Liver (tissue), 8 donors: ENCODE measurements at regions not wholly inside any gene's neighbourhood (a gene's known extent, or its start where the extent isn't known, plus 50 kb on each side); places are given as distances from the start of the nearest gene placed in this dataset.

Source experiments
- DNase-seq: peaks from one replicate; pipeline ENCODE4 v3.0.0-alpha.2; 2017; ENCODE audit warnings: low spot score
- H3K27ac ChIP-seq, 2 donors: one replicate each; pipeline ENCODE4 v1.7.0; 2013; ENCODE audit warnings: inconsistent platforms in 2 of 2, low read length in 2 of 2, control low read depth in 1 of 2, low read depth in 1 of 2, mild to moderate bottlenecking in 1 of 2
- H3K27me3 ChIP-seq, 4 donors: one replicate each; pipeline versions ENCODE4 v1.6.1 to v1.7.0; 2013; ENCODE audit warnings: low read length in 3 of 4, inconsistent platforms in 1 of 4, mild to moderate bottlenecking in 1 of 4, moderate library complexity in 1 of 4; ENCODE audit not compliant: control insufficient read depth in 4 of 4, insufficient read depth in 4 of 4
- H3K36me3 ChIP-seq, 4 donors: one replicate each; pipeline versions ENCODE4 v1.6.1 to v1.7.0; 2013; ENCODE audit warnings: low read length in 3 of 4, mild to moderate bottlenecking in 3 of 4, low read depth in 1 of 4, moderate library complexity in 1 of 4; ENCODE audit not compliant: control insufficient read depth in 4 of 4, insufficient read depth in 3 of 4
- H3K4me1 ChIP-seq, 4 donors: one replicate each; pipeline versions ENCODE4 v1.6.1 to v1.7.0; 2013; ENCODE audit warnings: low read length in 3 of 4, mild to moderate bottlenecking in 3 of 4, moderate library complexity in 1 of 4; ENCODE audit not compliant: control insufficient read depth in 4 of 4, insufficient read depth in 4 of 4
- H3K4me3 ChIP-seq, 3 donors: one replicate each; pipeline versions ENCODE4 v1.6.1 to v1.7.0; 2013; ENCODE audit warnings: low read length in 3 of 3, control low read depth in 1 of 3, low read depth in 1 of 3, mild to moderate bottlenecking in 1 of 3
- H3K9ac ChIP-seq, 2 donors: one replicate each; pipeline ENCODE4 v1.7.0; 2013; ENCODE audit warnings: low read length in 2 of 2, mild to moderate bottlenecking in 2 of 2, moderate library complexity in 2 of 2, control low read depth in 1 of 2, low read depth in 1 of 2
- H3K9me3 ChIP-seq, 4 donors: one replicate each; pipeline versions ENCODE4 v1.6.1 to v1.7.0; 2013; ENCODE audit warnings: low read length in 3 of 4; ENCODE audit not compliant: control insufficient read depth in 4 of 4
- EGR1 ChIP-seq, 2 donors: IDR thresholded peaks; 2 replicates each; pipeline ENCODE4 v1.6.1; 2016 to 2018; ENCODE audit warnings: antibody characterized with exemption in 2 of 2, low read depth in 2 of 2
- FOXA1 ChIP-seq: IDR thresholded peaks from 2 replicates; pipeline ENCODE4 v1.6.1; 2016; ENCODE audit warnings: antibody characterized with exemption
- FOXA2 ChIP-seq: IDR thresholded peaks from 2 replicates; pipeline ENCODE4 v1.6.1; 2016; ENCODE audit warnings: antibody characterized with exemption
- GABPA ChIP-seq, 2 donors: IDR thresholded peaks in 1 of 2; conservative IDR thresholded peaks in 1 of 2; 2 replicates each; pipeline ENCODE4 v1.6.1; 2016; ENCODE audit warnings: antibody characterized with exemption in 2 of 2, mild to moderate bottlenecking in 1 of 2, moderate library complexity in 1 of 2
- HNF4A ChIP-seq, 2 donors: conservative IDR thresholded peaks; 2 replicates each; pipeline ENCODE4 v1.6.1; 2016; ENCODE audit warnings: antibody characterized with exemption in 2 of 2, mild to moderate bottlenecking in 2 of 2
- HNF4G ChIP-seq: IDR thresholded peaks from 2 replicates; pipeline ENCODE4 v1.6.1; 2016; ENCODE audit warnings: antibody characterized with exemption
- JUND ChIP-seq, 2 donors: IDR thresholded peaks; 2 replicates each; pipeline ENCODE4 v1.6.1; 2016; ENCODE audit warnings: antibody characterized with exemption in 2 of 2
- NR2F2 ChIP-seq: IDR thresholded peaks from 2 replicates; pipeline ENCODE4 v1.6.1; 2016; ENCODE audit warnings: antibody characterized with exemption
- RAD21 ChIP-seq, 2 donors: IDR thresholded peaks; 2 replicates each; pipeline ENCODE4 v1.6.1; 2016; ENCODE audit warnings: antibody characterized with exemption in 2 of 2, mild to moderate bottlenecking in 2 of 2
- REST ChIP-seq: IDR thresholded peaks from 2 replicates; pipeline ENCODE4 v1.6.1; 2016; ENCODE audit warnings: antibody characterized with exemption, mild to moderate bottlenecking
- RXRA ChIP-seq, 2 donors: IDR thresholded peaks; 2 replicates each; pipeline ENCODE4 v1.6.1; 2017 to 2018; ENCODE audit warnings: antibody characterized with exemption in 2 of 2, mild to moderate bottlenecking in 1 of 2
- SP1 ChIP-seq: IDR thresholded peaks from 2 replicates; pipeline ENCODE4 v1.6.1; 2018; ENCODE audit warnings: antibody characterized with exemption, mild to moderate bottlenecking
- TAF1 ChIP-seq: conservative IDR thresholded peaks from 2 replicates; pipeline ENCODE4 v1.6.1; 2016; ENCODE audit warnings: antibody characterized with exemption, mild to moderate bottlenecking
- YY1 ChIP-seq: IDR thresholded peaks from 2 replicates; pipeline ENCODE4 v1.6.1; 2016; ENCODE audit warnings: antibody characterized with exemption, mild to moderate bottlenecking
- WGBS: extraction: QIAGEN DNeasy Blood & Tissue Kit; methylation state at CpG from one replicate; pipeline ENCODE4 v1.1.7; 2013; 5-methylcytosine and 5-hydroxymethylcytosine counted together
- TF ChIP-seq, protein P1 (sequence below): IDR thresholded peaks from 2 replicates; pipeline ENCODE4 v1.6.1; 2016; ENCODE audit warnings: antibody characterized with exemption
- TF ChIP-seq, protein P2 (sequence below): fragments of 150-350 bp; IDR thresholded peaks from 2 replicates; pipeline ENCODE4 v1.5.1; 2017; ENCODE audit warnings: improper control_type of control experiment, low read depth, low read length; ENCODE audit not compliant: missing input control
- TF ChIP-seq, protein P3 (sequence below): IDR thresholded peaks from 2 replicates; pipeline ENCODE4 v1.6.1; 2016; ENCODE audit warnings: antibody characterized with exemption
- TF ChIP-seq, protein P4 (sequence below): IDR thresholded peaks from 2 replicates; pipeline ENCODE4 v1.6.1; 2016; ENCODE audit warnings: antibody characterized with exemption
- donor health status: healthy.
- donor health status: healthy.
- donor health status: healthy.
- donor health status: healthy.
- donor health status: healthy.

DNA sequence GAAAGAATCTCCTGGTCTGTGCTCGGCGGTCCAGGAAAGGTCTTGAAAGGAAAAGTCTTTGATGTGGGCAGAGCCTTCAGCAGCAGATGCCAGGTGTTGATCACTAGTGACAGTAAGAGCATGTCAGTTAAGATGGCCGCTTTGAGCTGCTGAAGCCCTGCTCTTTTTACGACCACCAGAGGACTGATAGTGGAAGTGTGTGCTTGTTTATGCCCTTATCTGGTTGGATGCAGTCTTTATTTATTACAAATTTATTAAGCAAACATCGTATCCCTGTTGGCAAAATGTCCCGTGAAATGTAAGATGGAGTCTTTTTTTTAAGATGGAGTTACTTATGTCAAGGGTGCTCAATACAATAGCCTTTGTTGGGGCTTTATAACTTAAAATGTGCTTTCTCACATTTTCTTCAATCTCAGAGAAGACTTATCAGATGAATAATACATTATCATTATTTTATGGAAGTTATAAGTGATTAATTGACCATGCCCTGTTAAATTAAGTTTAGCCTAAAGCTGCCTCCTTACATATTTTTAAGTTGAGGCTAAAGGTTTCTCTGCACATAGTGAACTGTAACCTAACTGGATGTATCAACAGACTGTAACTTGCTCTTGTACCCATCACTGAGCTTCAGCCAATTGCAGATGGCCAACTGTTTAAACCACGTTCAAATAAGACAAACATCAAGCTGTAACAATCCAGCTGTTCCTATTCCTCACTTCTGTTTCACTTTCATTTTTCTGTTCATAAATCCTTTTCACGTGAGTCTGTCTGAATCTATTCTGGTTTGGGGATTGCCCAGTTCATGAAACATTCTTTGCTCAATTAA, 97.4 kb upstream of the PIK3CG start:
- Histone ChIP-seq H3K27ac (no peak overlapping the region), H3K27me3 (no peaks in the 10 kb centered on the region), H3K4me3 (no peak overlapping the region), H3K4me1 (no peaks in the 10 kb centered on the region), H3K9ac (no peak overlapping the region), H3K9me3 (no peaks in the 10 kb centered on the region), H3K36me3 (no peaks in the 10 kb centered on the region)
- WGBS, result 63% methylated on average over 8 of the region's 8 CpGs
- TF ChIP-seq, protein P1, sequence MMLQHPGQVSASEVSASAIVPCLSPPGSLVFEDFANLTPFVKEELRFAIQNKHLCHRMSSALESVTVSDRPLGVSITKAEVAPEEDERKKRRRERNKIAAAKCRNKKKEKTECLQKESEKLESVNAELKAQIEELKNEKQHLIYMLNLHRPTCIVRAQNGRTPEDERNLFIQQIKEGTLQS, result no peak
- TF ChIP-seq, protein P2, sequence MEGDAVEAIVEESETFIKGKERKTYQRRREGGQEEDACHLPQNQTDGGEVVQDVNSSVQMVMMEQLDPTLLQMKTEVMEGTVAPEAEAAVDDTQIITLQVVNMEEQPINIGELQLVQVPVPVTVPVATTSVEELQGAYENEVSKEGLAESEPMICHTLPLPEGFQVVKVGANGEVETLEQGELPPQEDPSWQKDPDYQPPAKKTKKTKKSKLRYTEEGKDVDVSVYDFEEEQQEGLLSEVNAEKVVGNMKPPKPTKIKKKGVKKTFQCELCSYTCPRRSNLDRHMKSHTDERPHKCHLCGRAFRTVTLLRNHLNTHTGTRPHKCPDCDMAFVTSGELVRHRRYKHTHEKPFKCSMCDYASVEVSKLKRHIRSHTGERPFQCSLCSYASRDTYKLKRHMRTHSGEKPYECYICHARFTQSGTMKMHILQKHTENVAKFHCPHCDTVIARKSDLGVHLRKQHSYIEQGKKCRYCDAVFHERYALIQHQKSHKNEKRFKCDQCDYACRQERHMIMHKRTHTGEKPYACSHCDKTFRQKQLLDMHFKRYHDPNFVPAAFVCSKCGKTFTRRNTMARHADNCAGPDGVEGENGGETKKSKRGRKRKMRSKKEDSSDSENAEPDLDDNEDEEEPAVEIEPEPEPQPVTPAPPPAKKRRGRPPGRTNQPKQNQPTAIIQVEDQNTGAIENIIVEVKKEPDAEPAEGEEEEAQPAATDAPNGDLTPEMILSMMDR, result no peak
- no peak for TF ChIP-seq HNF4G
- TF ChIP-seq FOXA2, result no peak
- no peak for TF ChIP-seq HNF4A (conservative IDR thresholded peaks at IDR 0.05)
- TF ChIP-seq GABPA (IDR thresholded peaks at IDR 0.05 in 1 of 2, conservative IDR thresholded peaks at IDR 0.05 in 1 of 2), result no peak
- TF ChIP-seq TAF1, result no peak
- no peak for TF ChIP-seq FOXA1
- no peak for TF ChIP-seq JUND (IDR thresholded peaks at IDR 0.05)
- TF ChIP-seq, protein P3, sequence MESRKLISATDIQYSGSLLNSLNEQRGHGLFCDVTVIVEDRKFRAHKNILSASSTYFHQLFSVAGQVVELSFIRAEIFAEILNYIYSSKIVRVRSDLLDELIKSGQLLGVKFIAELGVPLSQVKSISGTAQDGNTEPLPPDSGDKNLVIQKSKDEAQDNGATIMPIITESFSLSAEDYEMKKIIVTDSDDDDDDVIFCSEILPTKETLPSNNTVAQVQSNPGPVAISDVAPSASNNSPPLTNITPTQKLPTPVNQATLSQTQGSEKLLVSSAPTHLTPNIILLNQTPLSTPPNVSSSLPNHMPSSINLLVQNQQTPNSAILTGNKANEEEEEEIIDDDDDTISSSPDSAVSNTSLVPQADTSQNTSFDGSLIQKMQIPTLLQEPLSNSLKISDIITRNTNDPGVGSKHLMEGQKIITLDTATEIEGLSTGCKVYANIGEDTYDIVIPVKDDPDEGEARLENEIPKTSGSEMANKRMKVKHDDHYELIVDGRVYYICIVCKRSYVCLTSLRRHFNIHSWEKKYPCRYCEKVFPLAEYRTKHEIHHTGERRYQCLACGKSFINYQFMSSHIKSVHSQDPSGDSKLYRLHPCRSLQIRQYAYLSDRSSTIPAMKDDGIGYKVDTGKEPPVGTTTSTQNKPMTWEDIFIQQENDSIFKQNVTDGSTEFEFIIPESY, result no peak
- no peak for TF ChIP-seq REST
- no peak for TF ChIP-seq YY1
- TF ChIP-seq RXRA (IDR thresholded peaks at IDR 0.05), result no peak
- TF ChIP-seq EGR1 (IDR thresholded peaks at IDR 0.05; ENCODE audit: low read depth in 2 of 2), result no peak
- no peak for TF ChIP-seq SP1
- no peak for TF ChIP-seq RAD21 (IDR thresholded peaks at IDR 0.05)
- TF ChIP-seq NR2F2, result no peak
- TF ChIP-seq, protein P4, sequence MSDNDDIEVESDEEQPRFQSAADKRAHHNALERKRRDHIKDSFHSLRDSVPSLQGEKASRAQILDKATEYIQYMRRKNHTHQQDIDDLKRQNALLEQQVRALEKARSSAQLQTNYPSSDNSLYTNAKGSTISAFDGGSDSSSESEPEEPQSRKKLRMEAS, result no peak
- DNase-seq, result no peak
